ENCODE measurements at regions not wholly inside any gene's neighbourhood (a gene's known extent, or its start where the extent isn't known, plus 50 kb on each side); places are given as distances from the start of the nearest gene placed in this dataset.

GRCh38 chr7:35430547-35431153, 176.8 kb upstream of the TBX20 start (continued):
- TF ChIP-seq BHLHE40 (IDR thresholded peaks at IDR 0.05; ENCODE audit: low read length) (no peak), RB1 (IDR thresholded peaks at IDR 0.05; ENCODE audit: low read depth) (peak; percentile 32; the same call in 1 of the 2 replicates), PYGO2 (tag; IDR thresholded peaks at IDR 0.05) (no peak), NCOA1 (IDR thresholded peaks at IDR 0.05; ENCODE audit: low read depth) (no peak), ERF (CRISPR knock-in tag; IDR thresholded peaks at IDR 0.05) (no peak), PHF8 (IDR thresholded peaks at IDR 0.05; ENCODE audit: borderline replicate concordance, low read length) (no peak), RUNX1 (IDR thresholded peaks at IDR 0.05; ENCODE audit: low read depth) (no peak), ZNF280B (CRISPR knock-in tag; IDR thresholded peaks at IDR 0.05) (no peak), NR1H2 (CRISPR knock-in tag; IDR thresholded peaks at IDR 0.05) (no peak), SMC3 (conservative IDR thresholded peaks at IDR 0.05; ENCODE audit: insufficient read depth, low read depth, low read length) (peak; percentile 61), ZNF24 (IDR thresholded peaks at IDR 0.05) (no peak), NELFE (IDR thresholded peaks at IDR 0.05; ENCODE audit: insufficient read depth, insufficient read length) (no peak), KDM4B (IDR thresholded peaks at IDR 0.05; ENCODE audit: borderline replicate concordance in 2 of 2, low read depth in 1 of 2) (no peak), CTCF (IDR thresholded peaks at IDR 0.05 in 2 of 3, conservative IDR thresholded peaks at IDR 0.05 in 1 of 3; ENCODE audit: insufficient read depth in 2 of 3, low read depth in 1 of 3, low read length in 3 of 3) (peak; percentile 74 to 80 (median 76)), ZBTB11 (CRISPR knock-in tag; IDR thresholded peaks at IDR 0.05) (no peak)
